Psoas muscle (tissue), 7 donors: ENCODE measurements at regions not wholly inside any gene's neighbourhood (a gene's known extent, or its start where the extent isn't known, plus 50 kb on each side); places are given as distances from the start of the nearest gene placed in this dataset.

Experiments used
- ATAC-seq, 4 donors: fragments of 200-7000 bp; cut with Tn5 transposase; one replicate each; pipeline ENCODE4 v1.9.1; 2020; ENCODE audit warnings: moderate library complexity in 3 of 4, mild to moderate bottlenecking in 2 of 4
- DNase-seq, 2 donors: peaks; one replicate each; pipeline ENCODE4 v3.0.0-alpha.2; 2020
- H3K27ac ChIP-seq: fragments of 200-600 bp; one replicate; pipeline ENCODE4 v1.8.0; 2022
- H3K27me3 ChIP-seq, 3 donors: fragments of 200-600 bp in 1 of 3; one replicate each; pipeline versions ENCODE4 v1.6.1 to v1.8.0; 2013 to 2022; ENCODE audit warnings: low read length in 2 of 3, mild to moderate bottlenecking in 2 of 3, moderate library complexity in 1 of 3; ENCODE audit not compliant: insufficient read depth in 3 of 3
- H3K36me3 ChIP-seq, 2 donors: fragments of 200-600 bp in 1 of 2; one replicate each; pipeline versions ENCODE4 v1.6.1 to v1.8.0; 2013 to 2022; ENCODE audit warnings: low read depth in 1 of 2, mild to moderate bottlenecking in 1 of 2, moderate library complexity in 1 of 2; ENCODE audit not compliant: insufficient read depth in 1 of 2
- H3K4me1 ChIP-seq: fragments of 200-600 bp; one replicate; pipeline ENCODE4 v1.8.0; 2022
- H3K4me3 ChIP-seq: fragments of 200-600 bp; one replicate; pipeline ENCODE4 v1.8.0; 2022; ENCODE audit warnings: mild to moderate bottlenecking
- H3K9me3 ChIP-seq: fragments of 200-600 bp; one replicate; pipeline ENCODE4 v1.8.0; 2022
- CTCF ChIP-seq: fragments of 200-600 bp; IDR thresholded peaks from one replicate; pipeline ENCODE4 v1.8.0; 2022; ENCODE audit warnings: antibody characterized with exemption
- WGBS, 3 donors: extraction: QIAGEN DNeasy Blood & Tissue Kit; methylation state at CpG; one replicate each; pipeline versions ENCODE4 v1.1.6 to v1.1.7; 2013; 5-methylcytosine and 5-hydroxymethylcytosine counted together
- intact Hi-C, 2 donors: fragments of 100-400 bp; cut with DNase I; formaldehyde crosslinking; loops; one replicate each; pipeline versions ENCODE4 v1.11.0 to v1.14.2; 2022
- donor health status: healthy with polysubstance abuse.
- donor health status: DM: no; HTN: no; CAD: no; lungs with moderate emphysema.
- donor health status: Bipolar disorder and iron deficiency.
- donor health status: healthy.
- donor health status: DM: yes; HTN: yes; CAD: no.
- donor health status: DM: no; HTN: no; CAD: no.
- donor health status: DM: yes; HTN: yes; CAD: no.

GRCh38 chr5:40367255-40367654 is 312.5 kb upstream of the PTGER4 start:
- H3K9me3 ChIP-seq, result no peaks in the 10 kb centered on the region
- intact Hi-C loops, result no loop called here
- no peaks in the 10 kb centered on the region for H3K27me3 ChIP-seq
- H3K36me3 ChIP-seq, result no peaks in the 10 kb centered on the region
- H3K4me1 ChIP-seq, result no peaks in the 10 kb centered on the region
- no peak for DNase-seq
- no peak overlapping the region for H3K27ac ChIP-seq
- WGBS, 3 donors, result 58 to 73% (median 67%) methylated on average over 2 of the region's 2 CpGs
- H3K4me3 ChIP-seq, result no peak overlapping the region
- TF ChIP-seq CTCF, result no peak
- ATAC-seq, result no peak

- no peaks in the 10 kb centered on the region for H3K9me3 ChIP-seq
- TF ChIP-seq CTCF, result no peak
- no peaks in the 10 kb centered on the region for H3K27me3 ChIP-seq
- no peak for DNase-seq
- H3K27ac ChIP-seq, result no peak overlapping the region
- intact Hi-C loops, result no loop called here
- 82 to 90% (median 89%) methylated on average over 2 of the region's 2 CpGs for WGBS, 3 donors
- no peaks in the 10 kb centered on the region for H3K36me3 ChIP-seq
- no peak for ATAC-seq
- no peaks in the 10 kb centered on the region for H3K4me1 ChIP-seq
- no peak overlapping the region for H3K4me3 ChIP-seq
Measured at GRCh38 chr5:40365342-40366330, 314.1 kb upstream of the PTGER4 start.

- Histone ChIP-seq H3K9me3 (no peaks in the 10 kb centered on the region), H3K36me3 (no peaks in the 10 kb centered on the region), H3K4me1 (no peaks in the 10 kb centered on the region), H3K27me3 (peaks cover 0 to 3% (median 0%) of the 10 kb centered on the region in 3 donors), H3K27ac (no peak overlapping the region), H3K4me3 (no peak overlapping the region)
- no peak for ATAC-seq
- WGBS, 3 donors, result 91 to 95% (median 93%) methylated on average over 3 of the region's 3 CpGs
- no peak for TF ChIP-seq CTCF
- intact Hi-C loops, result no loop called here
- DNase-seq, result no peak
Measured at GRCh38 chr5:40364441-40364840, 315.3 kb upstream of the PTGER4 start.

GRCh38 chr5:40361378-40361777 is 318.3 kb upstream of the PTGER4 start:
- Histone ChIP-seq H3K36me3 (no peaks in the 10 kb centered on the region), H3K27me3 (peaks cover 0 to 3% (median 0%) of the 10 kb centered on the region in 3 donors), H3K9me3 (no peaks in the 10 kb centered on the region), H3K4me1 (no peaks in the 10 kb centered on the region), H3K4me3 (no peak overlapping the region), H3K27ac (no peak overlapping the region)
- DNase-seq, result no peak
- no peak for TF ChIP-seq CTCF
- no peak for ATAC-seq
- 76 to 98% (median 97%) methylated on average over 2 of the region's 2 CpGs for WGBS, 3 donors
- intact Hi-C loops, result no loop called here
